ENCODE measurements at regions not wholly inside any gene's neighbourhood (a gene's known extent, or its start where the extent isn't known, plus 50 kb on each side); places are given as distances from the start of the nearest gene placed in this dataset.

DNA sequence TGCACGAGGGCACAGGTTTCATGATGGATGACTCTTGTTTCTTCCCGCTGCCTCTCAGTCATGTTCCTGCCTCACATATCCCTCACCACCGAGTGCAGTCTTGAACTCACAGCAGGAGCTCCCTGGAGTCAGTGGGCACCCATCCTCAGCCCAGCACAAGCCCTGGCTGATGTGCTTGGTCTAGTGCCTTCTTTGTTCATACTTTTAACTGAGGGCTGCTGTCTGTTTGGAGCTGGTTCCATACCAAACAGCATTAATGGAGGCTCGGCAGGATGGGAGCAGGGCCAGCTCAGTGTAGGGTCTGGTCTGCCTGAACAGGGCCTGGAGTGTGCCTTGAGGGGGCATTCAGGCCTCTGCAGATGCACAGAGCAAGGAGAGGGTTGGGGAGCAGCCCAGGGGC, 54.5 kb upstream of the GLI2 start:
- no peak for TF ChIP-seq CTCF (conservative IDR thresholded peaks at IDR 0.05; ENCODE audit: low read depth in 2 of 2)
- no peak for TF ChIP-seq EZH2 (IDR thresholded peaks at IDR 0.05; ENCODE audit: low read depth, unreplicated experiment)
- no peak for TF ChIP-seq CREB1 (CRISPR knock-in tag; IDR thresholded peaks at IDR 0.05; ENCODE audit: low read depth)
- no peak for TF ChIP-seq POLR2AphosphoS5 (IDR thresholded peaks at IDR 0.05; ENCODE audit: low read depth)
- TF ChIP-seq REST (IDR thresholded peaks at IDR 0.05; ENCODE audit: unreplicated experiment): no peak
- TF ChIP-seq EZH2phosphoT487 (IDR thresholded peaks at IDR 0.05; ENCODE audit: unreplicated experiment): no peak
- TF ChIP-seq NANOG (IDR thresholded peaks at IDR 0.05; ENCODE audit: borderline replicate concordance): no peak
- no peak for TF ChIP-seq JUNB (IDR thresholded peaks at IDR 0.05; ENCODE audit: unreplicated experiment)
- TF ChIP-seq ETS1 (IDR thresholded peaks at IDR 0.05): no peak
- TF ChIP-seq STAT1 (IDR thresholded peaks at IDR 0.05; ENCODE audit: unreplicated experiment): no peak
